Liver (tissue), 8 donors: ENCODE measurements at regions not wholly inside any gene's neighbourhood (a gene's known extent, or its start where the extent isn't known, plus 50 kb on each side); places are given as distances from the start of the nearest gene placed in this dataset.

Source experiments
- DNase-seq: peaks from one replicate; pipeline ENCODE4 v3.0.0-alpha.2; 2017; ENCODE audit warnings: low spot score
- H3K27ac ChIP-seq, 2 donors: one replicate each; pipeline ENCODE4 v1.7.0; 2013; ENCODE audit warnings: inconsistent platforms in 2 of 2, low read length in 2 of 2, control low read depth in 1 of 2, low read depth in 1 of 2, mild to moderate bottlenecking in 1 of 2
- H3K27me3 ChIP-seq, 4 donors: one replicate each; pipeline versions ENCODE4 v1.6.1 to v1.7.0; 2013; ENCODE audit warnings: low read length in 3 of 4, inconsistent platforms in 1 of 4, mild to moderate bottlenecking in 1 of 4, moderate library complexity in 1 of 4; ENCODE audit not compliant: control insufficient read depth in 4 of 4, insufficient read depth in 4 of 4
- H3K36me3 ChIP-seq, 4 donors: one replicate each; pipeline versions ENCODE4 v1.6.1 to v1.7.0; 2013; ENCODE audit warnings: low read length in 3 of 4, mild to moderate bottlenecking in 3 of 4, low read depth in 1 of 4, moderate library complexity in 1 of 4; ENCODE audit not compliant: control insufficient read depth in 4 of 4, insufficient read depth in 3 of 4
- H3K4me1 ChIP-seq, 4 donors: one replicate each; pipeline versions ENCODE4 v1.6.1 to v1.7.0; 2013; ENCODE audit warnings: low read length in 3 of 4, mild to moderate bottlenecking in 3 of 4, moderate library complexity in 1 of 4; ENCODE audit not compliant: control insufficient read depth in 4 of 4, insufficient read depth in 4 of 4
- H3K4me3 ChIP-seq, 3 donors: one replicate each; pipeline versions ENCODE4 v1.6.1 to v1.7.0; 2013; ENCODE audit warnings: low read length in 3 of 3, control low read depth in 1 of 3, low read depth in 1 of 3, mild to moderate bottlenecking in 1 of 3
- H3K9ac ChIP-seq, 2 donors: one replicate each; pipeline ENCODE4 v1.7.0; 2013; ENCODE audit warnings: low read length in 2 of 2, mild to moderate bottlenecking in 2 of 2, moderate library complexity in 2 of 2, control low read depth in 1 of 2, low read depth in 1 of 2
- H3K9me3 ChIP-seq, 4 donors: one replicate each; pipeline versions ENCODE4 v1.6.1 to v1.7.0; 2013; ENCODE audit warnings: low read length in 3 of 4; ENCODE audit not compliant: control insufficient read depth in 4 of 4
- ATF3 ChIP-seq: IDR thresholded peaks from 2 replicates; pipeline ENCODE4 v1.6.1; 2016; ENCODE audit warnings: antibody characterized with exemption
- CTCF ChIP-seq: fragments of 150-350 bp; IDR thresholded peaks from 2 replicates; pipeline ENCODE4 v1.5.1; 2017; ENCODE audit warnings: improper control_type of control experiment, low read depth, low read length; ENCODE audit not compliant: missing input control
- EGR1 ChIP-seq, 2 donors: IDR thresholded peaks; 2 replicates each; pipeline ENCODE4 v1.6.1; 2016 to 2018; ENCODE audit warnings: antibody characterized with exemption in 2 of 2, low read depth in 2 of 2
- FOXA1 ChIP-seq: IDR thresholded peaks from 2 replicates; pipeline ENCODE4 v1.6.1; 2016; ENCODE audit warnings: antibody characterized with exemption
- FOXA2 ChIP-seq: IDR thresholded peaks from 2 replicates; pipeline ENCODE4 v1.6.1; 2016; ENCODE audit warnings: antibody characterized with exemption
- GABPA ChIP-seq, 2 donors: IDR thresholded peaks in 1 of 2; conservative IDR thresholded peaks in 1 of 2; 2 replicates each; pipeline ENCODE4 v1.6.1; 2016; ENCODE audit warnings: antibody characterized with exemption in 2 of 2, mild to moderate bottlenecking in 1 of 2, moderate library complexity in 1 of 2
- HNF4A ChIP-seq, 2 donors: conservative IDR thresholded peaks; 2 replicates each; pipeline ENCODE4 v1.6.1; 2016; ENCODE audit warnings: antibody characterized with exemption in 2 of 2, mild to moderate bottlenecking in 2 of 2
- HNF4G ChIP-seq: IDR thresholded peaks from 2 replicates; pipeline ENCODE4 v1.6.1; 2016; ENCODE audit warnings: antibody characterized with exemption
- JUND ChIP-seq, 2 donors: IDR thresholded peaks; 2 replicates each; pipeline ENCODE4 v1.6.1; 2016; ENCODE audit warnings: antibody characterized with exemption in 2 of 2
- MAX ChIP-seq: IDR thresholded peaks from 2 replicates; pipeline ENCODE4 v1.6.1; 2016; ENCODE audit warnings: antibody characterized with exemption
- NR2F2 ChIP-seq: IDR thresholded peaks from 2 replicates; pipeline ENCODE4 v1.6.1; 2016; ENCODE audit warnings: antibody characterized with exemption
- RAD21 ChIP-seq, 2 donors: IDR thresholded peaks; 2 replicates each; pipeline ENCODE4 v1.6.1; 2016; ENCODE audit warnings: antibody characterized with exemption in 2 of 2, mild to moderate bottlenecking in 2 of 2
- REST ChIP-seq: IDR thresholded peaks from 2 replicates; pipeline ENCODE4 v1.6.1; 2016; ENCODE audit warnings: antibody characterized with exemption, mild to moderate bottlenecking
- RXRA ChIP-seq, 2 donors: IDR thresholded peaks; 2 replicates each; pipeline ENCODE4 v1.6.1; 2017 to 2018; ENCODE audit warnings: antibody characterized with exemption in 2 of 2, mild to moderate bottlenecking in 1 of 2
- SP1 ChIP-seq: IDR thresholded peaks from 2 replicates; pipeline ENCODE4 v1.6.1; 2018; ENCODE audit warnings: antibody characterized with exemption, mild to moderate bottlenecking
- TAF1 ChIP-seq: conservative IDR thresholded peaks from 2 replicates; pipeline ENCODE4 v1.6.1; 2016; ENCODE audit warnings: antibody characterized with exemption, mild to moderate bottlenecking
- YY1 ChIP-seq: IDR thresholded peaks from 2 replicates; pipeline ENCODE4 v1.6.1; 2016; ENCODE audit warnings: antibody characterized with exemption, mild to moderate bottlenecking
- ZBTB33 ChIP-seq: IDR thresholded peaks from 2 replicates; pipeline ENCODE4 v1.6.1; 2016; ENCODE audit warnings: antibody characterized with exemption
- WGBS: extraction: QIAGEN DNeasy Blood & Tissue Kit; methylation state at CpG from one replicate; pipeline ENCODE4 v1.1.7; 2013; 5-methylcytosine and 5-hydroxymethylcytosine counted together
- donor health status: healthy.
- donor health status: healthy.
- donor health status: healthy.
- donor health status: healthy.
- donor health status: healthy.

GRCh38 chr2:120466704-120467054 is 120.7 kb downstream of the INHBB start:
- H3K27ac ChIP-seq, result no peak overlapping the region
- no peak overlapping the region for H3K9ac ChIP-seq
- no peaks in the 10 kb centered on the region for H3K27me3 ChIP-seq

More at GRCh38 chr2:120466704-120467054, 120.7 kb downstream of the INHBB start:
- peaks cover 15 to 31% (median 26%) of the 10 kb centered on the region in 4 donors for H3K4me1 ChIP-seq
- H3K4me3 ChIP-seq, result no peak overlapping the region
- DNase-seq, result no peak
- H3K36me3 ChIP-seq, result no peaks in the 10 kb centered on the region
- WGBS, result 95% methylated on average over 2 of the region's 2 CpGs
- H3K9me3 ChIP-seq, result no peaks in the 10 kb centered on the region
- no peak for TF ChIP-seq NR2F2
- TF ChIP-seq SP1, result no peak
- TF ChIP-seq RAD21 (IDR thresholded peaks at IDR 0.05), result no peak
- no peak for TF ChIP-seq YY1
- TF ChIP-seq EGR1 (IDR thresholded peaks at IDR 0.05; ENCODE audit: low read depth in 2 of 2), result no peak
- no peak for TF ChIP-seq MAX
- no peak for TF ChIP-seq TAF1
- no peak for TF ChIP-seq HNF4G
- TF ChIP-seq HNF4A (conservative IDR thresholded peaks at IDR 0.05), result no peak
- no peak for TF ChIP-seq REST
- TF ChIP-seq RXRA (IDR thresholded peaks at IDR 0.05), result no peak
- TF ChIP-seq FOXA2, result no peak
- no peak for TF ChIP-seq ZBTB33
- no peak for TF ChIP-seq FOXA1
- no peak for TF ChIP-seq GABPA (IDR thresholded peaks at IDR 0.05 in 1 of 2, conservative IDR thresholded peaks at IDR 0.05 in 1 of 2)
- TF ChIP-seq CTCF, result no peak
- no peak for TF ChIP-seq ATF3
- no peak for TF ChIP-seq JUND (IDR thresholded peaks at IDR 0.05)
